Nephron (organoid): ENCODE measurements at regions not wholly inside any gene's neighbourhood (a gene's known extent, or its start where the extent isn't known, plus 50 kb on each side); places are given as distances from the start of the nearest gene placed in this dataset.

Experiments used
- H3K27ac Mint-ChIP-seq, 3 experiments: 2 replicates each; pipeline ENCODE4 v1.8.0; 2020; ENCODE audit warnings: mixed read lengths in 3 of 3, mild to moderate bottlenecking in 2 of 3, moderate library complexity in 1 of 3
- H3K27me3 Mint-ChIP-seq: 2 replicates; pipeline ENCODE4 v1.8.0; 2021; ENCODE audit warnings: low read depth, mild to moderate bottlenecking, moderate library complexity, mixed read lengths
- H3K36me3 Mint-ChIP-seq: 2 replicates; pipeline ENCODE4 v1.8.0; 2020; ENCODE audit warnings: low read depth, mixed read lengths
- H3K4me1 Mint-ChIP-seq: 2 replicates; pipeline ENCODE4 v1.8.0; 2020; ENCODE audit warnings: mixed read lengths
- H3K4me3 Mint-ChIP-seq, 3 experiments: 2 replicates each; pipeline ENCODE4 v1.8.0; 2020; ENCODE audit warnings: mild to moderate bottlenecking in 3 of 3, mixed read lengths in 3 of 3, moderate library complexity in 2 of 3
- H3K9me3 Mint-ChIP-seq: 2 replicates; pipeline ENCODE4 v1.8.0; 2020; ENCODE audit warnings: mixed read lengths
- CTCF ChIP-seq, 3 experiments: fragments of 200-600 bp; sonication (generic); IDR thresholded peaks; one replicate each; pipeline ENCODE4 v1.5.0; 2021; ENCODE audit warnings: antibody characterized with exemption in 3 of 3; ENCODE audit not compliant: unreplicated experiment in 3 of 3

GRCh38 chr2:180219491-180219890, 212.4 kb upstream of the CWC22 start:
- Mint-ChIP-seq H3K4me3 (no peak overlapping the region), H3K36me3 (no peaks in the 10 kb centered on the region), H3K27me3 (no peaks in the 10 kb centered on the region), H3K4me1 (peaks cover 10% of the 10 kb centered on the region), H3K9me3 (peaks cover 17% of the 10 kb centered on the region), H3K27ac (peak overlapping the region in 1 of 3 experiments; percentile 40)
- no peak for TF ChIP-seq CTCF (IDR thresholded peaks at IDR 0.05; ENCODE audit: unreplicated experiment in 3 of 3)

- H3K27me3 Mint-ChIP-seq: no peaks in the 10 kb centered on the region
- no peaks in the 10 kb centered on the region for H3K4me1 Mint-ChIP-seq
- no peaks in the 10 kb centered on the region for H3K36me3 Mint-ChIP-seq
- H3K27ac Mint-ChIP-seq: no peak overlapping the region
- no peaks in the 10 kb centered on the region for H3K9me3 Mint-ChIP-seq
- no peak overlapping the region for H3K4me3 Mint-ChIP-seq
- no peak for TF ChIP-seq CTCF (IDR thresholded peaks at IDR 0.05; ENCODE audit: unreplicated experiment in 3 of 3)
These were observed 201.7 kb upstream of the CWC22 start for GRCh38 chr2:180208841-180209240.

GRCh38 chr2:180205621-180206235, 198.6 kb upstream of the CWC22 start:
- H3K36me3 Mint-ChIP-seq: no peaks in the 10 kb centered on the region
- H3K9me3 Mint-ChIP-seq: no peaks in the 10 kb centered on the region
- H3K4me1 Mint-ChIP-seq: peaks cover 19% of the 10 kb centered on the region
- H3K27ac Mint-ChIP-seq: no peak overlapping the region
- no peak for TF ChIP-seq CTCF (IDR thresholded peaks at IDR 0.05; ENCODE audit: unreplicated experiment in 3 of 3)
- H3K27me3 Mint-ChIP-seq: no peaks in the 10 kb centered on the region
- no peak overlapping the region for H3K4me3 Mint-ChIP-seq

GRCh38 chr2:180203972-180204371, 196.9 kb upstream of the CWC22 start:
- Mint-ChIP-seq H3K27ac (no peak overlapping the region), H3K4me1 (peaks cover 19% of the 10 kb centered on the region), H3K36me3 (no peaks in the 10 kb centered on the region), H3K27me3 (no peaks in the 10 kb centered on the region), H3K4me3 (no peak overlapping the region), H3K9me3 (no peaks in the 10 kb centered on the region)
- TF ChIP-seq CTCF (IDR thresholded peaks at IDR 0.05; ENCODE audit: unreplicated experiment in 3 of 3): no peak

- Mint-ChIP-seq H3K9me3 (no peaks in the 10 kb centered on the region), H3K27me3 (no peaks in the 10 kb centered on the region), H3K4me1 (peaks cover 19% of the 10 kb centered on the region), H3K36me3 (no peaks in the 10 kb centered on the region), H3K4me3 (peak overlapping the region in 2 of 3 experiments; percentile 12 to 21), H3K27ac (peak overlapping the region; percentile 61 to 75 (median 71))
- no peak for TF ChIP-seq CTCF (IDR thresholded peaks at IDR 0.05; ENCODE audit: unreplicated experiment in 3 of 3)
These were observed 195.4 kb upstream of the CWC22 start for GRCh38 chr2:180202467-180202951.

- TF ChIP-seq CTCF (IDR thresholded peaks at IDR 0.05; ENCODE audit: unreplicated experiment in 3 of 3): no peak
- Mint-ChIP-seq H3K36me3 (no peaks in the 10 kb centered on the region), H3K4me3 (no peak overlapping the region), H3K27me3 (no peaks in the 10 kb centered on the region), H3K4me1 (peaks cover 4% of the 10 kb centered on the region), H3K9me3 (peaks cover 2% of the 10 kb centered on the region), H3K27ac (no peak overlapping the region)
These were observed 189.4 kb upstream of the CWC22 start for GRCh38 chr2:180196419-180196977.
